Dendritic cell treated with granulocyte-macrophage colony-stimulating factor and Interleukin-4, amounts not matched to agents 40 ng/mL and 50 ng/mL, for 4 days (primary cell): ENCODE measurements at regions not wholly inside any gene's neighbourhood (a gene's known extent, or its start where the extent isn't known, plus 50 kb on each side); places are given as distances from the start of the nearest gene placed in this dataset.
"Not testable (repeated sequence)": the region's sequence is repeated elsewhere in the genome, so short reads cannot be mapped to it uniquely, and the experiment has no call there.

Experiments
- H3K27ac Mint-ChIP-seq: one replicate; pipeline ENCODE4 v1.8.0; 2022; ENCODE audit warnings: mild to moderate bottlenecking, mixed read lengths
- H3K27me3 Mint-ChIP-seq: one replicate; pipeline ENCODE4 v1.8.0; 2022; ENCODE audit warnings: mild to moderate bottlenecking, mixed read lengths
- H3K36me3 Mint-ChIP-seq: one replicate; pipeline ENCODE4 v1.8.0; 2022; ENCODE audit warnings: low read depth, mixed read lengths
- H3K4me1 Mint-ChIP-seq: one replicate; pipeline ENCODE4 v1.8.0; 2022; ENCODE audit warnings: low read depth, mixed read lengths
- H3K4me3 Mint-ChIP-seq: one replicate; pipeline ENCODE4 v1.8.0; 2022; ENCODE audit warnings: mild to moderate bottlenecking, moderate library complexity, mixed read lengths
- H3K9me3 Mint-ChIP-seq: one replicate; pipeline ENCODE4 v1.8.0; 2022; ENCODE audit warnings: mixed read lengths
- intact Hi-C: fragments of 100-400 bp; cut with micrococcal nuclease; formaldehyde crosslinking; loops from one replicate; pipeline ENCODE4 v1.15.0; 2022

DNA sequence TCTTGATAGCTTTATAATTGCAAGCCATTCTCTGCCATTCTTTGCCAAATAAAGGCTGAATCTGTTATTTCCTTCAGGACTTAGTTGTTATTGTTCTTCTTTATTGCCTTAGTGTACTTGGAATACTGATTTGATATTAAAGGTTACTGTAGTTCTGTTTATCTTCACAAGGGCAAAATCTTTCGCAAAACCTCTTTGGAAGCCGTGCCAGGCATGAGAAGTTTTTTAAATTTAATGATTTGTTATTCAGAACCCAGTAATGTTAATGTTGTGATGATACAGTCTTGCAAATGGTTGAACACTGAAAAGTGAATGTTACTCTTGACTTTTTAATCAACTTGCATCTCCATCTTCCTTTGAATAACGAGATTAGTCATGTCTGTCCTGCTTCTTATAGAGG is 1225.2 kb upstream of the GOT2 start:
- Mint-ChIP-seq H3K4me3 (no peak overlapping the region), H3K27ac (no peak overlapping the region), H3K27me3 (no peaks in the 10 kb centered on the region), H3K36me3 (no peaks in the 10 kb centered on the region), H3K9me3 (peaks cover 30% of the 10 kb centered on the region), H3K4me1 (no peaks in the 10 kb centered on the region)
- intact Hi-C loops, result no loop called here

DNA sequence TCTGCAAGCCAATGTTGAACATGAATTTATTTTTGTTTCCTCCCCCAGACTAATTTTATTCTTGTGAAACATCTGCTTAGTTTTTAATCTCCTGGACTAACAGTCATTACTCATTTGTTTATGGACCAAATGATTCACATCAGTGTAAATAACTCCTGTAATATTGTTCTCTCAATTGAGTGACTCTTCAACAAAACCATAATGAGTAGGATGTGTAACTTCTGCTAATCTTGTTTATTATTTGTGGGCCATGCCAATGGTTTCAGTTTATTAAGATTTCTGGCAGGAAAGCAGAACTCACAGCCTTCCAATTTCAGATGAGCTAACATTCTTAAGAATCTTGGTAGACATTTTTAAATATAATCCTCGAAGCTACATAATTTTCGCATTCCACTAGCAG is 1216.3 kb upstream of the GOT2 start:
- Mint-ChIP-seq H3K4me3 (no peak overlapping the region), H3K4me1 (no peaks in the 10 kb centered on the region), H3K36me3 (no peaks in the 10 kb centered on the region), H3K27me3 (no peaks in the 10 kb centered on the region), H3K27ac (no peak overlapping the region), H3K9me3 (peaks cover 21% of the 10 kb centered on the region)
- intact Hi-C loops, result no loop called here

DNA sequence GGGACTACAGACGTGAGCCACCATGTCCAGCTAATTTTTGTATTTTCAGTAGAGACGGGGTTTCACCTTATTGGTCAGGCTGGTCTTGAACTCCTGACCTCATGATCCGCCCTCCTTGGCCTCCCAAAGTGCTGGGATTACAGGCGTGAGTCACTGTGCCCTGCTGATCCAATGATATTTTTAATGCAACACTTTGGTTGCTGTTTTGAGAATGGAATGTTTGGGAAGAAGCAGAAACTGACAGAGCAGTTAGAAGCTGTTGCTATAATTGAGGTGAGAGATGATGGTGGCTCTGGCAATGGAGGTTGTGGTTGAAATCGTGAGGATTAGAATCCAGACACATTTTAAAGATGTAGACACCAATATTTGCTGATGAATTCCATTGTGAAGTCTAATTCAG is 1209.9 kb upstream of the GOT2 start:
- peaks cover 15% of the 10 kb centered on the region for H3K9me3 Mint-ChIP-seq
- H3K27me3 Mint-ChIP-seq, intact Hi-C loops, H3K36me3 Mint-ChIP-seq, H3K4me1 Mint-ChIP-seq, H3K27ac Mint-ChIP-seq, H3K4me3 Mint-ChIP-seq: not testable (repeated sequence)

DNA sequence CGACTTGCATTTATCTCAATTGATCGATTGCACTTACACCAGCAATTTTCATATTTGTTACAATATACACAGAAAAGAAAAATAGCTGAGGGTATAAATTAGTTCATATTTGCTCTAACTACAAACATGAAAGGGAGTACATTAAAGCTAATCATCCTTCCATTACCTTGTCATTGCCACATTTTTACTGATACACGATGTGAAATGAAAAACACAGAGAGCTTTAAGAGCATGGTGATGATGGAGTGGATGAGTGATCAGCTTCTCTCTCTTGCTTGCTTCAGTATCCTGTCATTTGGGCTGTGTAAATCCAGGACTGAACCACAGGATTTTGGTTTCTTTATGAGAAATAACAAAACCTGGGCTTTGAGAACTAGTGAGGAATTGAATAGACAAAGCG is 1207.5 kb upstream of the GOT2 start:
- H3K36me3 Mint-ChIP-seq, result no peaks in the 10 kb centered on the region
- H3K9me3 Mint-ChIP-seq, result peaks cover 10% of the 10 kb centered on the region
- H3K4me3 Mint-ChIP-seq, result no peak overlapping the region
- intact Hi-C loops, result no loop called here
- no peak overlapping the region for H3K27ac Mint-ChIP-seq
- no peaks in the 10 kb centered on the region for H3K27me3 Mint-ChIP-seq
- no peaks in the 10 kb centered on the region for H3K4me1 Mint-ChIP-seq

DNA sequence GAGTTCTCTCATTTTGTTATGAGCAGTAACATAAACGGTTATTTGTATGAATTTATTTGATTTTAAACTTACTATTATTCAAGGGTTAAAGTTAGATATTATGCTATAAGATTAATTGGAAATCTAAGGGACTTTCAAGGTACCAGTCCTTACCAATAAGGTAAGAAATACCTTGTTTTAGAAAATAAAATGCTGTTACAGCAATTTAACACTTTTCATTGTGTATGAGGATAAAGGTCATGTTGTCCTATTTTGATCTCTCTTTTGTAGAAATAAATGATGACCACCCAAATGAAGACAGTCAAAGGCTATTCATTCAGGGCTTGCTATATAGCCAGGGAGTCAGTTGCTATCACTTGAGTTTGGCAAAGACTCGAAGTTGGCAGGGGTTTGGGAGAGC is 1185.9 kb upstream of the GOT2 start:
- Mint-ChIP-seq H3K9me3 (peaks cover 8% of the 10 kb centered on the region), H3K36me3 (no peaks in the 10 kb centered on the region), H3K4me1 (no peaks in the 10 kb centered on the region), H3K27me3 (no peaks in the 10 kb centered on the region), H3K4me3 (no peak overlapping the region), H3K27ac (no peak overlapping the region)
- intact Hi-C loops, result no loop called here

DNA sequence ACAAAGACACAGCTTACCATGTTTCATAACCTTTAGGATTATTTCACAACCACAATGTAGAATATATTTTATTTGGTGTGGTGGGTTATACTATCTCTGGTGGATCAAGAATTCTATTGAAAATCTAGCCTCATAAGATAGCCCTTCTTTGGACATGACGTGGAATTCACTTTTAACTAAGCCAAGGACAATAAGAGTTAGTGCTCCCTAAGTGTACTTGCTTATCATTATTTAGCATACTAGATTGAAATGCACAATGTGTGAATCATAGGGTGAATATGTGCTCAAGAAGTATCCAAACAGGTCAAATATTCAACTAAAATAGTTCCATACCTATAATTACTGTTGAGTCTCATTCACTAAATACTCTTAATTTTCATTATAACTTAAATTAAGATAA is 1179.5 kb upstream of the GOT2 start:
- no peaks in the 10 kb centered on the region for H3K27me3 Mint-ChIP-seq
- H3K4me1 Mint-ChIP-seq, result no peaks in the 10 kb centered on the region
- H3K9me3 Mint-ChIP-seq, result peaks cover 9% of the 10 kb centered on the region
- H3K4me3 Mint-ChIP-seq, result no peak overlapping the region
- intact Hi-C loops, result no loop called here
- H3K36me3 Mint-ChIP-seq, result no peaks in the 10 kb centered on the region
- no peak overlapping the region for H3K27ac Mint-ChIP-seq

DNA sequence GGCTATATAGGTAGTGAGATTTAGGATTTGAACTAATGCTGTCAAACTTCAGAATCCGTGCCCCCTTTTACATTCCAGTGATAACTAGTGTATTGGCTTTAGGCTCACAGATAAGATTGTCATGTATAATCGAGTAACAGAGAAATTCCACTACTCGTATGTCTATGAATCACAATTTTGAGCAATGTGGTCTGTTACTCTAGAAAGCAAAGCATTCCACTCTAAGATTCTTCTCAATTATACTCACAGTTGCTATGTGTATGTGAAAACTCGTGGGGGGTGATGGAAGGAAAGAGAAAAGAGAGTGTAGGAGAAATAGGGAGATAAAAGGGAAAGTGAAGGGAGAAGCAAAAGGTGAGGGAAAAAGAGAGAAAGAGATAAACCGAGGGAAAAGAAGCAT is 1175.1 kb upstream of the GOT2 start:
- Mint-ChIP-seq H3K9me3 (peaks cover 9% of the 10 kb centered on the region), H3K36me3 (no peaks in the 10 kb centered on the region), H3K4me3 (peak overlapping the region; percentile 2), H3K4me1 (no peaks in the 10 kb centered on the region), H3K27ac (no peak overlapping the region), H3K27me3 (no peaks in the 10 kb centered on the region)
- intact Hi-C loops, result no loop called here

DNA sequence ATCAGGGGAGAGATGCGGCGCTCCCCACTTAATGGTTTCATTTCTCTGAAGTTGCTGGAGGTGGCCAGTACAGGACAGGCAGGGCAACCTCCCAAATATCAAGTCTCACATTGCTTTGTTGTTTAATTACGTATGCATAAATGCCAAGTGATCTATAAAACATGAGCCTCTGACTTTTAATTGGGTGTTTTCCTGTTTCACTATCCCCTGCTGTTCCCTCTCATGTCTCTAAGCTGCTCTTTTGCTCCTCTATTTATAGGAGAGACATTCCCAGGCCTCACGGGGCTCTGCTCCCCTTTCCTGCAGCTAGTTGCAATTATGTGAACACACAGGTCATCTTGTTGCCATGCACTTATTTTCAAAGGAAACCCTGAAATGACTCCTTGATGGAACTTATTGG is 1173.5 kb upstream of the GOT2 start:
- H3K27ac Mint-ChIP-seq, result no peak overlapping the region
- peaks cover 4% of the 10 kb centered on the region for H3K9me3 Mint-ChIP-seq
- intact Hi-C loops, result no loop called here
- H3K36me3 Mint-ChIP-seq, result no peaks in the 10 kb centered on the region
- H3K4me1 Mint-ChIP-seq, result no peaks in the 10 kb centered on the region
- no peaks in the 10 kb centered on the region for H3K27me3 Mint-ChIP-seq
- no peak overlapping the region for H3K4me3 Mint-ChIP-seq

DNA sequence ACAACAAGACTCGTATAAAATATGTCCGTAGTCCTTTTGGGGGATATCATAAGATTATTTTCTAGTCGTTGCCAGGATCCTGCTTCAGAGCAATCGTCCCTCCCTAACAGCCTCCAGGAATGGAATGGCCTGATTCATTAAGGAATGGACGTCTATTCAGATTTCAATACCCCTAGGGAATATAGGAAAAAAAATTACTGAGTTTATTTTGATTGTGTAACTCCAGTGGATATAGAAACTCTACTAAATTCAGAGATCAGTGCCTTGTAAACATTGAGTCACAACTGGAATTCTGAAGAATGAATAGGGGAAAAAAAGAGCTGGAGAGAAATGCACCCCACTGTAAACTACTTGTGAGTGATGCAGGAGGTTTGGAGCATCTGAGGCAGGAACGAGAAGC is 1171.5 kb upstream of the GOT2 start:
- H3K9me3 Mint-ChIP-seq, result no peaks in the 10 kb centered on the region
- H3K4me1 Mint-ChIP-seq, result no peaks in the 10 kb centered on the region
- no peaks in the 10 kb centered on the region for H3K27me3 Mint-ChIP-seq
- no peak overlapping the region for H3K4me3 Mint-ChIP-seq
- no peak overlapping the region for H3K27ac Mint-ChIP-seq
- intact Hi-C loops, result no loop called here
- no peaks in the 10 kb centered on the region for H3K36me3 Mint-ChIP-seq

DNA sequence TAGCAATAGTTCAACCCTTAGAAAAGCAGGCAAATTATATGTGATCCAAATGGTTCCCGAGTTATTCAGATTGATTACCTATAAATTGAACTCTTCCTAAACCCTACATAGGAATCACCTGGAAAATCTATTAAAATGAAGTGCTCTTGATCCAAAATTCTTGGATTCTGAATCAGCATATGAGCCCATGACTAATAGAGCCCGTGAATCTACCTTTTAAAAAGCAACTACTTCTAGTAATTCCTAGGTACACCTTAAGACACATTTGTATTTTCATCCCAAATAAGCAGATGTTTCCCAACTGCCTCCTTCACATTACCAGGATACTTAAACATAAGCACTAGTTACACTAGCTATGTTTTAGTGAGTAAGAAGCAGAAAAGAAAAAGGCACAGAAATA is 1171.0 kb upstream of the GOT2 start:
- H3K27ac Mint-ChIP-seq, result no peak overlapping the region
- H3K9me3 Mint-ChIP-seq, result no peaks in the 10 kb centered on the region
- no peak overlapping the region for H3K4me3 Mint-ChIP-seq
- intact Hi-C loops, result no loop called here
- no peaks in the 10 kb centered on the region for H3K27me3 Mint-ChIP-seq
- H3K36me3 Mint-ChIP-seq, result no peaks in the 10 kb centered on the region
- peaks cover 2% of the 10 kb centered on the region for H3K4me1 Mint-ChIP-seq

DNA sequence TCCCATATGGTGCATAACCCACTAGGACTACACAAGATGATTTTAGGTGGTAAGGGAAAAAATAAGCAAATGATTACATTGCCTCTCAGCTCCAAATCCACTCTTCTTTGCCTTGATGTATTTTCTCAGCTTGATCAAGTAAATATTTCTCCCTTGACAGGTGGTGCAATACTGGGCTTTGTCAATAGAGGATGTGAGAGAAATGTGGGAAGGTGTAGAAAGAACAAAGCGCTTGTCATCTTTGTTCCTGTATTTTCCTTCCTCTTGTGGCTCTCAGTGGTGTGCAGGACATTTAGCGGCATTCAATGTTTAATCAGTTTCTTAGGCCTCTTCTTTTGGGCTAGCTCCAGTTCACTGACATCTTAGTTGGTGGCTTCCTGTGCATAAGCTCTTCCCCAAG is 1165.8 kb upstream of the GOT2 start:
- intact Hi-C loops, result no loop called here
- H3K4me1 Mint-ChIP-seq, result peaks cover 5% of the 10 kb centered on the region
- H3K27ac Mint-ChIP-seq, result peak overlapping the region; percentile 56
- H3K9me3 Mint-ChIP-seq, result peaks cover 7% of the 10 kb centered on the region
- H3K4me3 Mint-ChIP-seq, result no peak overlapping the region
- no peaks in the 10 kb centered on the region for H3K36me3 Mint-ChIP-seq
- no peaks in the 10 kb centered on the region for H3K27me3 Mint-ChIP-seq

DNA sequence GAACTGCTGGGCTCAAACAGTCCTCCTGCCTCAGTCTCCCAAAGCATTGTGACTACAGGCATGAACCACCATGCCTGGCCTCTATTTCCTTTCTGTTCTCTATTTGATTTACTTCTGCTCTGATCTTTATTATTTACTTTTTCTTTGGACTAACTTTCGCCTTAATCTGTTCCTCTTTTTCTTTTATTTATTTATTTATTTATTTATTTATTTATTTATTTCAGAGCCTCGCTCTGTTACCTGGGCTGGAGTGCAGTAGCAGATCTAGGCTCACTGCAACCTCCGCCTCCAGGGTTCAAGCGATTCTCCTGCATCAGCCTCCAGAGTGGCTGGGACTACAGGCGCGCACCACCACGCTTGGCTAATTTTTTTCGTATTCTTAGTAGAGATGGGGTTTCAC is 1158.3 kb upstream of the GOT2 start:
- Mint-ChIP-seq H3K9me3 (peaks cover 59% of the 10 kb centered on the region), H3K4me1 (no peaks in the 10 kb centered on the region), H3K27ac (no peak overlapping the region), H3K27me3 (no peaks in the 10 kb centered on the region), H3K36me3 (no peaks in the 10 kb centered on the region), H3K4me3 (no peak overlapping the region)
- intact Hi-C loops, result no loop called here

DNA sequence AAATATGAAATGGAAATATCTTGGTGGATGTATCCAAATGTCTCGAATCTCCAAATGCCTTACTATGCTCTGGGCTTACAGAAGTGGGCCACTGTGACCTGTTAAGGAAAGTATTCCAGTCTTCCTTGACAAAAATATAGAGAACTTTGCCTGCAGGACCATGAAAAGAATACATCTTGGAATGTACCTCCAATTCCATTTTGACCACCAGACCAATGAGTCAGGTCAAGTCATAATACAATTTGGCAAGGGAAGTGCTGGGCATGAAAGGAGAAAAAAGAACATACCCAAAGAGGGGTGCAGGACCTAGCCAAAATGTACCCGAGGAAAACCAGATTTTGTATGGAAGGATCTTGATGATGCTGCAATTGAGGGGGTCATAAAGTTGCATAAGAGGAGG is 1153.7 kb upstream of the GOT2 start:
- Mint-ChIP-seq H3K4me1 (no peaks in the 10 kb centered on the region), H3K27me3 (no peaks in the 10 kb centered on the region), H3K9me3 (peaks cover 38% of the 10 kb centered on the region), H3K4me3 (no peak overlapping the region), H3K27ac (no peak overlapping the region), H3K36me3 (no peaks in the 10 kb centered on the region)
- intact Hi-C loops, result no loop called here

DNA sequence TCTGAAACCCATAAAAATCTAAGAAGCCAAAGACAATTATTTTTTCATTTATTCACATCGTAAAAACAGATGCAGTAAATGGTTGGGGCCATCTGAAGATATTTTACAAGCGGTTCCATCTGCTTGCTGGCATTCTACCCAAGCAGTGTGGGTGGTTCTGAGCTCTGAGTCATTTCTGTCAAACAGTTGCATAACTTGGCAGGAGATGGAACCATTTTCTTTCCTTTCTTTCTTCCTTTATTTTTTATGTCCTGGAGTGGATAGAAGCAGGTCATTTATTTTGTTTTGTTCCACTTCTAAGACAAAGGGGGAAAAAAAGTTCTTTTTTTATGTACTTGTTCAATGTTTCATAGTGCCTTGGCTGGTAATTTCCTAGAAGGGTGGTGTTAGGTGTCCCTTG is 1151.9 kb upstream of the GOT2 start:
- Mint-ChIP-seq H3K4me1 (peaks cover 9% of the 10 kb centered on the region), H3K36me3 (no peaks in the 10 kb centered on the region), H3K4me3 (no peak overlapping the region), H3K27ac (no peak overlapping the region), H3K9me3 (peaks cover 26% of the 10 kb centered on the region), H3K27me3 (no peaks in the 10 kb centered on the region)
- intact Hi-C loops, result no loop called here

DNA sequence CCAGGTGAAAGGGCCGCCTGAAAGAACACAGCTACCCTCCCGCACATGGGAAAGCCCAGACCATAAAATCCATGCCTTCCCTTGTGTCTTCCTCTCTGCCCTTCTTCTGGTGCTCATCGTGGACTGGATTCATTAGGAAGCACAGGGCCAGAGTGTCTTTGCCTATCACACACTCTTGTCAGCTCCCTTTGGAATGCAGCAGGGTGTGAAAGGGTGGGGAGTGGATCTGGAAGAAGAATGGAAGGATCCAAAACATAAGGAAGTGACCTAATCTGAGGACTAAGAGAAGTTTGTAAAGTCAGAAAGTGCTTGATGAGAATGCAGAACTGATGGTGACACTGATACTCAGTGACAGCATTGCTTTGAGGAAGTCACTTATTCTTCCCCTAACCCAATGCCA is 1147.3 kb upstream of the GOT2 start:
- Mint-ChIP-seq H3K27me3 (no peaks in the 10 kb centered on the region), H3K9me3 (no peaks in the 10 kb centered on the region), H3K4me1 (peaks cover 12% of the 10 kb centered on the region), H3K27ac (no peak overlapping the region), H3K4me3 (no peak overlapping the region), H3K36me3 (no peaks in the 10 kb centered on the region)
- intact Hi-C loops, result no loop called here

DNA sequence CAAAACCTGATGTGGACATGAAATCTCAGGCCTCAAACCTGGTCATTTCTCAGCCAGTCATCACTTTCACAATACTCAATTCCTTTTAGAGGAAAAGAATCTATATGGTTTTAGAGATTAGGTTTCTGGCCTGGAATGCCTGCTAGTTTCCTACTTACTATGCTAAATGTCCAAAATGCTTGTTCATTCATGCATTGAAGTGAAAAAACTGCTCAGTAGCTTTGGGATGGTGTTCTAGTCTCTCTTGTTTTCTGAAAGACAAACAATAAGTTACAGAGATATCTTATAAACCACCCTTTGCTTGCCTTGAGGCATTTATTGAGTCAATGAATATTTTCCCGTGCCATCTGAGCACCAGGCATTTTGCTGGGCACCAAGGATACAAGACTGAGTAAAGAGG is 1146.5 kb upstream of the GOT2 start:
- Mint-ChIP-seq H3K27ac (no peak overlapping the region), H3K36me3 (no peaks in the 10 kb centered on the region), H3K9me3 (no peaks in the 10 kb centered on the region), H3K4me3 (no peak overlapping the region), H3K4me1 (peaks cover 12% of the 10 kb centered on the region), H3K27me3 (no peaks in the 10 kb centered on the region)
- intact Hi-C loops, result no loop called here
